Thyroid gland (tissue), 4 donors: ENCODE measurements at regions not wholly inside any gene's neighbourhood (a gene's known extent, or its start where the extent isn't known, plus 50 kb on each side); places are given as distances from the start of the nearest gene placed in this dataset.

Experiments used
- DNase-seq, 2 donors: peaks; one replicate each; pipeline ENCODE4 v3.0.0-alpha.2; 2019
- H3K27ac ChIP-seq, 3 donors: fragments of 200-600 bp; sonication (generic); 1 replicate in 2 of 3; 2 replicates in 1 of 3; pipeline ENCODE4 v1.5.1; 2016 to 2019; ENCODE audit warnings: mild to moderate bottlenecking in 1 of 3, moderate library complexity in 1 of 3
- H3K27me3 ChIP-seq: fragments of 200-600 bp; sonication (generic); one replicate; pipeline ENCODE4 v1.5.1; 2019
- H3K36me3 ChIP-seq, 2 donors: fragments of 200-600 bp; sonication (generic); one replicate each; pipeline ENCODE4 v1.5.1; 2016 to 2019
- H3K4me1 ChIP-seq, 2 donors: fragments of 200-600 bp; sonication (generic); one replicate each; pipeline ENCODE4 v1.5.1; 2017 to 2019
- H3K4me3 ChIP-seq, 3 donors: fragments of 200-600 bp; sonication (generic); replicated peaks in 1 of 3; 1 replicate in 2 of 3; 2 replicates in 1 of 3; pipeline ENCODE4 v1.5.1; 2016; ENCODE audit warnings: mild to moderate bottlenecking in 1 of 3
- H3K9me3 ChIP-seq: fragments of 200-600 bp; sonication (generic); one replicate; pipeline ENCODE4 v1.5.1; 2017
- POLR2A ChIP-seq, 2 donors: fragments of 450-650 bp; IDR thresholded peaks; one replicate each; pipeline ENCODE4 v1.6.1; 2017; ENCODE audit warnings: antibody characterized with exemption in 2 of 2, mild to moderate bottlenecking in 2 of 2, moderate library complexity in 1 of 2
- WGBS, 2 donors: methylation state at CpG; one replicate each; pipeline ENCODE4 v1.1.5; 2017; 5-methylcytosine and 5-hydroxymethylcytosine counted together
- intact Hi-C: fragments of 100-400 bp; cut with DNase I; formaldehyde crosslinking; loops from one replicate; pipeline ENCODE4 v1.15.1; 2023
- TF ChIP-seq, protein P1 (sequence below), 6 experiments: fragments of 200-600 bp in 3 of 6; fragments of 450-650 bp in 3 of 6; sonication (generic) in 3 of 6; IDR thresholded peaks; one replicate each; pipeline ENCODE4 v1.5.1; 2016 to 2019; ENCODE audit warnings: antibody characterized with exemption in 6 of 6, mild to moderate bottlenecking in 2 of 6, inconsistent platforms in 1 of 6, moderate library complexity in 1 of 6

DNA sequence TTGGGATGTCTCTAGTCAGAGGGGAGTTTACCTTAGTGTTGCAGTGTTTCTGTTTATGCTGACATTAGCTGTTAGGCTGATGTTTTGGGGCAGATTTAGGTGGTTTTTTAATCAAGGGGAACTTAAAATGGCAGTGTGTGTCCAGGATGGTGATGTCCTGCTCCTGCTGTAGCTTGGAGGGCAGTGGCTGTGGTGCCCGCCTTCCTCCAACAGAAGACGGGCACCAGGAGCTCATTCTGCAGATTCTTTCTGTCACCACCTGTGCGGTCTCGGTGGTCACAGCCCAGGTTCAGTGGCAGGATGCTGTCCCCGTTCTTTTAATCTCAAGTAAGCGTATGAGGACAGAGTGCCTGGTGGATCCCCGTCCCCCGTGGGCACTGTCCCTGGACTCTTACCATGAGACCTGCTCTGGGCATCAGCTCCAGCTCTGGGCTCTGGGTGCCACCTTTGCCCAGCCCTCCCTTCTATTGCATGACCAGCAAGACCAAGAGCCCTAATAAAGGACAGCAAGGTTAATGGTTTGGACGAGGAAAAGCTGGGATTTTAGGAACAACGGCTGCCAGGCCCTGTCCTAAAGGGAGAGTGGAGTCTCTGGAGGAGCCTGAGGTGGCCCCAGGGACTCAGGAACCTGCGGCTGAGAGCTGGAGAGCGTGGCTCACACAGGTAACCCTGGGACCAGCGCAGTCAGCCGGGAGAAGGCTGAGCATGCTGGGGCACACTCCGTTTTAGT is 217.3 kb downstream of the ERMARD start:
- TF ChIP-seq, protein P1, sequence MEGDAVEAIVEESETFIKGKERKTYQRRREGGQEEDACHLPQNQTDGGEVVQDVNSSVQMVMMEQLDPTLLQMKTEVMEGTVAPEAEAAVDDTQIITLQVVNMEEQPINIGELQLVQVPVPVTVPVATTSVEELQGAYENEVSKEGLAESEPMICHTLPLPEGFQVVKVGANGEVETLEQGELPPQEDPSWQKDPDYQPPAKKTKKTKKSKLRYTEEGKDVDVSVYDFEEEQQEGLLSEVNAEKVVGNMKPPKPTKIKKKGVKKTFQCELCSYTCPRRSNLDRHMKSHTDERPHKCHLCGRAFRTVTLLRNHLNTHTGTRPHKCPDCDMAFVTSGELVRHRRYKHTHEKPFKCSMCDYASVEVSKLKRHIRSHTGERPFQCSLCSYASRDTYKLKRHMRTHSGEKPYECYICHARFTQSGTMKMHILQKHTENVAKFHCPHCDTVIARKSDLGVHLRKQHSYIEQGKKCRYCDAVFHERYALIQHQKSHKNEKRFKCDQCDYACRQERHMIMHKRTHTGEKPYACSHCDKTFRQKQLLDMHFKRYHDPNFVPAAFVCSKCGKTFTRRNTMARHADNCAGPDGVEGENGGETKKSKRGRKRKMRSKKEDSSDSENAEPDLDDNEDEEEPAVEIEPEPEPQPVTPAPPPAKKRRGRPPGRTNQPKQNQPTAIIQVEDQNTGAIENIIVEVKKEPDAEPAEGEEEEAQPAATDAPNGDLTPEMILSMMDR (IDR thresholded peaks at IDR 0.05) = no peak
- no peak for TF ChIP-seq POLR2A (IDR thresholded peaks at IDR 0.05)
- 82 to 91% methylated on average over 13 to 15 of the region's 15 CpGs for WGBS, 2 donors
- Histone ChIP-seq H3K36me3 (no peaks in the 10 kb centered on the region), H3K4me1 (no peaks in the 10 kb centered on the region), H3K27ac (no peak overlapping the region), H3K9me3 (no peaks in the 10 kb centered on the region), H3K4me3 (no peak overlapping the region), H3K27me3 (no peaks in the 10 kb centered on the region)
- no peak for DNase-seq
- intact Hi-C loops = no loop called here

DNA sequence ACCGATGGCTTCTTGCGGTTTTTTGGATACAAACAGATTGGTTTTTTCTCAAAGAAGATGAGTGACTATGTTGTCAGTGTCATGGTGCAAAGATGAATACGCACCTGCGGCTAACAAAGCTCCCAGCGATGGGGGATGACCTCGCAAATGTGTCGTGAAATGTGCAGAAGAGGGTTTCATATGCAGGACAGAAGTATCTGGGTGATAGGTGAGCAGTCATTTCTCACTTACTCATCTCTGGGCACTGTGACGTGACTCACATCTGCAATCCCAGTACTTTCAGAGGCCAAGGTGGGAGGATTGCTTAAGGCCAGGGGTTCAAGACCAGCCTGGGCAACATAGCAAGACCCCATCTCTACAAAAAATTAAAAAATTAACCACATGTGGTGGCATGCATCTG is 216.3 kb downstream of the ERMARD start:
- Histone ChIP-seq H3K36me3 (no peaks in the 10 kb centered on the region), H3K9me3 (no peaks in the 10 kb centered on the region), H3K27ac (no peak overlapping the region), H3K27me3 (no peaks in the 10 kb centered on the region), H3K4me1 (no peaks in the 10 kb centered on the region), H3K4me3 (no peak overlapping the region)
- 66 to 82% methylated on average over 8 of the region's 8 CpGs for WGBS, 2 donors
- intact Hi-C loops = no loop called here
- TF ChIP-seq POLR2A (IDR thresholded peaks at IDR 0.05) = no peak
- TF ChIP-seq, protein P1 (IDR thresholded peaks at IDR 0.05) = no peak
- DNase-seq = no peak

DNA sequence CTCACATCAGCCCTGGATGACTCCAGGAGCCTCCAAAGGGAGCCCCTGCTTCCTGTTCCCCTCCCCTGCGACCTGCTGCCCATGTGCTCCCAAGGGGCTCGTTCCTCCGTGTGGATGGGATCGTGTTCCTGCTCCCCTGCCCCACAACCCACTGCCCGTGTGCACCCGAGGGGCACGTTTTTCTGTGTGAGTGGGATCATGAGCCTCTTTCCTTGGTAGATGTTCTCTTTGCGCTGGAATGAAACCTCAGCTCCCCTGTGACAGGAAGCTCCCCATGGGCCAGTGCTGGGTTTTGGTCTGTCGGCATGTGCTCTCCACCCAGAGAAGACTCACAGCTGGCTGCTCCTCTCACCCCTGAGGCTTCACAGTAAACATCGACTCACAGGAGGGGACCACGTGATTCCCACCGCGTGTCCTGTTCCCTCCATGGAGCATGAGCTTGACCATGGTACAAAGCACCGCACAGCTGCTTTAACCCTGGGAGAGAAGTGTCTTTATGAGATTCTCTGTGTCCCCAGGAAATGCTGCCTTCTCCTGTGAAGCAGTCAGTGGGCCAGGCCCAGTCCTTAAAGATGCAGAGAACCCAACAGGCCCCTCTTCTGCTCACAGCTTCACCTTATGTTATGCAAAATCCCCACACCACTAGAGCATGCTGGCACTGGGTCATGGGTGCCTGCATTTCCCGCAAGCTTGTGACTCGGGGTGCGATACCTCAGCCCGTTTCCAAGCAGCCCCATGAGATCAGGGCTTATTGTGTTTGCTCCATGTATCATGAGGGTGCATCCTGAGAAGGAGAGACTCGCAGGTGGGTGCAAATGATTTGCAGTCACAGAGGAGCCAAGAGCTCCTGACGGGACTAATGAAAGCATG is 215.1 kb downstream of the ERMARD start:
- Histone ChIP-seq H3K36me3 (no peaks in the 10 kb centered on the region), H3K27ac (no peak overlapping the region), H3K9me3 (no peaks in the 10 kb centered on the region), H3K4me1 (peaks cover 0 to 8% of the 10 kb centered on the region in 2 donors), H3K27me3 (no peaks in the 10 kb centered on the region), H3K4me3 (no peak overlapping the region)
- DNase-seq = no peak
- intact Hi-C loops = no loop called here
- WGBS, 2 donors = 82 to 85% methylated on average over 17 to 19 of the region's 20 CpGs
- TF ChIP-seq POLR2A (IDR thresholded peaks at IDR 0.05) = no peak
- TF ChIP-seq, protein P1 (IDR thresholded peaks at IDR 0.05) = no peak

DNA sequence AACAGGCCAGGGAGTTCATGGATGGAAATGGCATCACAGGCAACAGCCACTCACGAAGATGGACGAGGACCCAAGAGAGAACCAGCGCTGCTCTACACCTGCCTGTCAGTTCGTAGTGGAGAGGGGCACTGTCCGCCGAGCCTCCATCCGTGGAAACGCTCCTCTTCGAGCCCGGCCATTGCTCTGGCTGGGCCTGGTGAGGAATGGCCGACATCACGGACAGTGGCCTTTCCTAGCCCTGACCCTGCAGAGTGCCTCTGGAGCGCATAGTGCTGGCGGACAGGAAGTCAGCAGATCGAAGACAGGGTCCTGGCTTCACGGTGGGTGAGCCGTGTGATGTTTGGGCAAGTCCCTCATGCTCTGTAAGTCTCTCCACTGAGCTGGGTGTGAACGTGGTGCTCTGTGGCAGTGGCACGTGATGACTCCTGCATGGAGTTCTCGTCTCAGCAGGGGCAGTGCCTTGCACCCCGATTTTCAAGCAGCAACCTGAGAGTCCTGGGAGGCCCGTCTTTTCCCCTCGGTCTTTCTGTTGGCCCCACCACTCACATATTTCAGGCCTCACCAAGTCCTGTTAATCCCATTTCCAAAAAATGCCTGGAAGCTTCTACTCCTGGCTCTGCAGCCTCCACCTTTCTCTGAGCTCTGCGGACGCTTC is 214.4 kb downstream of the ERMARD start:
- no peak for TF ChIP-seq POLR2A (IDR thresholded peaks at IDR 0.05)
- TF ChIP-seq, protein P1 (IDR thresholded peaks at IDR 0.05) = no peak
- H3K4me3 ChIP-seq = no peak overlapping the region
- no peaks in the 10 kb centered on the region for H3K27me3 ChIP-seq
- no peaks in the 10 kb centered on the region for H3K9me3 ChIP-seq
- no peaks in the 10 kb centered on the region for H3K36me3 ChIP-seq
- H3K4me1 ChIP-seq = peaks cover 0 to 9% of the 10 kb centered on the region in 2 donors
- intact Hi-C loops = no loop called here
- no peak overlapping the region for H3K27ac ChIP-seq
- 87 to 88% methylated on average over 20 to 25 of the region's 25 CpGs for WGBS, 2 donors
- no peak for DNase-seq
